Mucosa of descending colon (tissue), 3 donors: ENCODE measurements at regions not wholly inside any gene's neighbourhood (a gene's known extent, or its start where the extent isn't known, plus 50 kb on each side); places are given as distances from the start of the nearest gene placed in this dataset.
A peak's percentile ranks its signal among the peaks of the same experiment; 100 is the strongest.

ENCODE experiments used
- ATAC-seq: fragments of 200-7000 bp; cut with Tn5 transposase; one replicate; pipeline ENCODE4 v1.9.1; 2020; ENCODE audit warnings: mild to moderate bottlenecking, moderate library complexity
- DNase-seq, 3 donors: peaks; one replicate each; pipeline ENCODE4 v3.0.0-alpha.2; 2020
- H3K36me3 ChIP-seq: fragments of 200-600 bp; one replicate; pipeline ENCODE4 v1.8.0; 2021; ENCODE audit warnings: low read depth, mild to moderate bottlenecking
- H3K4me1 ChIP-seq: fragments of 200-600 bp; one replicate; pipeline ENCODE4 v1.8.0; 2021; ENCODE audit warnings: low read depth, mild to moderate bottlenecking
- H3K4me3 ChIP-seq: fragments of 200-600 bp; one replicate; pipeline ENCODE4 v1.8.0; 2021; ENCODE audit warnings: mild to moderate bottlenecking
- H3K9me3 ChIP-seq: fragments of 200-600 bp; one replicate; pipeline ENCODE4 v1.8.0; 2021; ENCODE audit warnings: mild to moderate bottlenecking
- intact Hi-C, 2 donors: fragments of 100-400 bp; cut with DNase I in 1 of 2; cut with micrococcal nuclease in 1 of 2; formaldehyde crosslinking; loops; one replicate each; pipeline versions ENCODE4 v1.11.0 to v1.11.1; 2022; cut with DNase I, micrococcal nuclease
- TF ChIP-seq, protein P1 (sequence below): fragments of 200-600 bp; IDR thresholded peaks from one replicate; pipeline ENCODE4 v1.8.0; 2022; ENCODE audit warnings: antibody characterized with exemption, mild to moderate bottlenecking
- donor health status: DM: no; HTN: no; CAD: no; lungs with moderate emphysema.
- donor health status: DM: no; HTN: no; CAD: no.
- donor health status: DM: no; HTN: yes; CAD: no.

- DNase-seq (no peak), ATAC-seq (peak; percentile 61)
- Histone ChIP-seq H3K4me1 (peaks cover 3% of the 10 kb centered on the region), H3K9me3 (no peaks in the 10 kb centered on the region), H3K36me3 (no peaks in the 10 kb centered on the region), H3K4me3 (no peak overlapping the region)
- TF ChIP-seq, protein P1, sequence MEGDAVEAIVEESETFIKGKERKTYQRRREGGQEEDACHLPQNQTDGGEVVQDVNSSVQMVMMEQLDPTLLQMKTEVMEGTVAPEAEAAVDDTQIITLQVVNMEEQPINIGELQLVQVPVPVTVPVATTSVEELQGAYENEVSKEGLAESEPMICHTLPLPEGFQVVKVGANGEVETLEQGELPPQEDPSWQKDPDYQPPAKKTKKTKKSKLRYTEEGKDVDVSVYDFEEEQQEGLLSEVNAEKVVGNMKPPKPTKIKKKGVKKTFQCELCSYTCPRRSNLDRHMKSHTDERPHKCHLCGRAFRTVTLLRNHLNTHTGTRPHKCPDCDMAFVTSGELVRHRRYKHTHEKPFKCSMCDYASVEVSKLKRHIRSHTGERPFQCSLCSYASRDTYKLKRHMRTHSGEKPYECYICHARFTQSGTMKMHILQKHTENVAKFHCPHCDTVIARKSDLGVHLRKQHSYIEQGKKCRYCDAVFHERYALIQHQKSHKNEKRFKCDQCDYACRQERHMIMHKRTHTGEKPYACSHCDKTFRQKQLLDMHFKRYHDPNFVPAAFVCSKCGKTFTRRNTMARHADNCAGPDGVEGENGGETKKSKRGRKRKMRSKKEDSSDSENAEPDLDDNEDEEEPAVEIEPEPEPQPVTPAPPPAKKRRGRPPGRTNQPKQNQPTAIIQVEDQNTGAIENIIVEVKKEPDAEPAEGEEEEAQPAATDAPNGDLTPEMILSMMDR = no peak
- intact Hi-C loops = no loop called here
Measured at GRCh38 chr3:66665021-66665695, 164.3 kb upstream of the LRIG1 start.

DNA sequence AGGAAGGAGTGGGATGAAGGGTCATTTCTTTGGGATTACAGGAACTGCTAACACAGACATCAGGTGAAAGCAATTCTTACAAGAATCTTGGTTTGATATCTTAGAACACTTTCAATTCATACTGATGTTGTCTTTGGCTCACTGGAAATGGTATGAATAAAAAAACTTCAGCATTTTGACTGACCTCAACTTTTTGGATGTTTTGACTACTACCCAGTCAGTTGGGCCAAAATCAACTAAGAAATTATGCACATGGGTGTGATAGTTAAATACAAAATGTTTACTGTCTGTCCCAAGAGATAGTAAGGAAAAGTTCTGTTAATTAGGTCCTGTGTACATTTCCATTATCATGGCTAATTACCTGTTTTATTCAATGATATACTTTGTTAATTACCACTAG, 165.5 kb upstream of the LRIG1 start:
- Histone ChIP-seq H3K9me3 (no peaks in the 10 kb centered on the region), H3K4me1 (peaks cover 3% of the 10 kb centered on the region), H3K36me3 (no peaks in the 10 kb centered on the region), H3K4me3 (no peak overlapping the region)
- TF ChIP-seq, protein P1 = no peak
- intact Hi-C loops = no loop called here
- no peak for ATAC-seq
- no peak for DNase-seq

- Histone ChIP-seq H3K4me3 (no peak overlapping the region), H3K4me1 (peaks cover 3% of the 10 kb centered on the region), H3K36me3 (no peaks in the 10 kb centered on the region), H3K9me3 (no peaks in the 10 kb centered on the region)
- no peak for ATAC-seq
- intact Hi-C loops = no loop called here
- DNase-seq = no peak
- TF ChIP-seq, protein P1 = no peak
Measured at GRCh38 chr3:66667263-66667662, 166.4 kb upstream of the LRIG1 start.

GRCh38 chr3:66671291-66671690, 170.5 kb upstream of the LRIG1 start:
- intact Hi-C loops = no loop called here
- Histone ChIP-seq H3K4me1 (peaks cover 3% of the 10 kb centered on the region), H3K4me3 (no peak overlapping the region), H3K9me3 (no peaks in the 10 kb centered on the region), H3K36me3 (no peaks in the 10 kb centered on the region)
- TF ChIP-seq, protein P1 = no peak
- DNase-seq (no peak), ATAC-seq (no peak)

GRCh38 chr3:66672830-66673229, 172.0 kb upstream of the LRIG1 start:
- TF ChIP-seq, protein P1 = no peak
- ATAC-seq (no peak), DNase-seq (no peak)
- H3K9me3 ChIP-seq = no peaks in the 10 kb centered on the region
- H3K4me3 ChIP-seq = no peak overlapping the region
- no peaks in the 10 kb centered on the region for H3K36me3 ChIP-seq
- intact Hi-C loops = no loop called here
- H3K4me1 ChIP-seq = no peaks in the 10 kb centered on the region

GRCh38 chr3:66673293-66673692, 172.5 kb upstream of the LRIG1 start:
- Histone ChIP-seq H3K9me3 (no peaks in the 10 kb centered on the region), H3K4me3 (no peak overlapping the region), H3K4me1 (no peaks in the 10 kb centered on the region), H3K36me3 (no peaks in the 10 kb centered on the region)
- TF ChIP-seq, protein P1 = no peak
- intact Hi-C loops = no loop called here
- DNase-seq (no peak), ATAC-seq (no peak)
